Tibial nerve (tissue), 4 donors: ENCODE measurements at regions not wholly inside any gene's neighbourhood (a gene's known extent, or its start where the extent isn't known, plus 50 kb on each side); places are given as distances from the start of the nearest gene placed in this dataset.

Experiments used
- DNase-seq, 2 donors: peaks; one replicate each; pipeline ENCODE4 v3.0.0-alpha.2; 2019; ENCODE audit warnings: low spot score in 2 of 2
- H3K27ac ChIP-seq, 4 donors: fragments of 200-600 bp; sonication (generic) in 3 of 4; one replicate each; pipeline ENCODE4 v1.5.1; 2017 to 2019; ENCODE audit warnings: mild to moderate bottlenecking in 1 of 4
- H3K27me3 ChIP-seq, 2 donors: fragments of 200-600 bp; sonication (generic) in 1 of 2; one replicate each; pipeline versions ENCODE4 v1.5.1 to v1.6.0; 2017 to 2019
- H3K36me3 ChIP-seq, 3 donors: fragments of 200-600 bp; sonication (generic); one replicate each; pipeline ENCODE4 v1.5.1; 2018 to 2019
- H3K4me1 ChIP-seq, 4 donors: fragments of 200-600 bp; sonication (generic) in 3 of 4; one replicate each; pipeline ENCODE4 v1.5.1; 2017 to 2019
- H3K4me3 ChIP-seq, 4 donors: fragments of 200-600 bp; sonication (generic) in 3 of 4; one replicate each; pipeline ENCODE4 v1.5.1; 2017 to 2019; ENCODE audit warnings: mild to moderate bottlenecking in 1 of 4, moderate library complexity in 1 of 4
- H3K9me3 ChIP-seq, 4 donors: fragments of 200-600 bp; sonication (generic) in 3 of 4; one replicate each; pipeline ENCODE4 v1.5.1; 2017 to 2019
- EP300 ChIP-seq, 2 donors: sonication (generic); formaldehyde crosslinking; IDR thresholded peaks; one replicate each; pipeline ENCODE4 v1.6.1; 2017; ENCODE audit warnings: antibody characterized with exemption in 2 of 2, mild to moderate bottlenecking in 1 of 2
- POLR2A ChIP-seq, 2 donors: fragments of 450-650 bp; IDR thresholded peaks; one replicate each; pipeline ENCODE4 v1.6.1; 2017; ENCODE audit warnings: antibody characterized with exemption in 2 of 2, mild to moderate bottlenecking in 2 of 2, moderate library complexity in 2 of 2
- WGBS, 2 donors: methylation state at CpG; one replicate each; pipeline ENCODE4 v1.1.5; 2018; 5-methylcytosine and 5-hydroxymethylcytosine counted together
- TF ChIP-seq, protein P1 (sequence below), 5 experiments: fragments of 200-600 bp in 3 of 5; fragments of 450-650 bp in 2 of 5; sonication (generic) in 3 of 5; IDR thresholded peaks; one replicate each; pipeline ENCODE4 v1.5.1; 2016 to 2019; ENCODE audit warnings: antibody characterized with exemption in 5 of 5, mild to moderate bottlenecking in 3 of 5, moderate library complexity in 2 of 5

DNA sequence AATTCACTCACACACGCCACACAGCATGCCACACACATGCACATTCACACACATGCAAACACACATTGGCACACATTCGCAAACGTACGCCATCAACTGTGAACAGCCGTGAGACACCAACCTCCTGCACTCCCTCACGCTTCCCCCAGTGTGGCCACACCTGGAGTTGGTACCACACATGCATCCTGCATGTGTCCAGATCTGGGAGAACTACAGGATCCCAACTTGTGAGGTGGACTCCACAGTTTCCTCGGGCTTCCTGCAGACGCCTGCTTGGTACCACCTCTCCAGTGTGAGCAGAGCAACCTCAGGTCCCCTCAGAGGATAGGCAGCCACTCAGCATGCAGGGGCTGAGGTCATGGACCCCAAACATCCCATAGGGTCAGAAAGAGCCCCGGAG, 239.0 kb downstream of the EIPR1 start:
- no peaks in the 10 kb centered on the region for H3K27me3 ChIP-seq
- WGBS, 2 donors = 84 to 91% methylated on average over 9 of the region's 9 CpGs
- no peak overlapping the region for H3K4me3 ChIP-seq
- H3K4me1 ChIP-seq = no peaks in the 10 kb centered on the region
- H3K27ac ChIP-seq = no peak overlapping the region
- H3K36me3 ChIP-seq = no peaks in the 10 kb centered on the region
- no peak for DNase-seq
- H3K9me3 ChIP-seq = peaks cover 0 to 16% (median 2%) of the 10 kb centered on the region in 4 donors
- TF ChIP-seq, protein P1, sequence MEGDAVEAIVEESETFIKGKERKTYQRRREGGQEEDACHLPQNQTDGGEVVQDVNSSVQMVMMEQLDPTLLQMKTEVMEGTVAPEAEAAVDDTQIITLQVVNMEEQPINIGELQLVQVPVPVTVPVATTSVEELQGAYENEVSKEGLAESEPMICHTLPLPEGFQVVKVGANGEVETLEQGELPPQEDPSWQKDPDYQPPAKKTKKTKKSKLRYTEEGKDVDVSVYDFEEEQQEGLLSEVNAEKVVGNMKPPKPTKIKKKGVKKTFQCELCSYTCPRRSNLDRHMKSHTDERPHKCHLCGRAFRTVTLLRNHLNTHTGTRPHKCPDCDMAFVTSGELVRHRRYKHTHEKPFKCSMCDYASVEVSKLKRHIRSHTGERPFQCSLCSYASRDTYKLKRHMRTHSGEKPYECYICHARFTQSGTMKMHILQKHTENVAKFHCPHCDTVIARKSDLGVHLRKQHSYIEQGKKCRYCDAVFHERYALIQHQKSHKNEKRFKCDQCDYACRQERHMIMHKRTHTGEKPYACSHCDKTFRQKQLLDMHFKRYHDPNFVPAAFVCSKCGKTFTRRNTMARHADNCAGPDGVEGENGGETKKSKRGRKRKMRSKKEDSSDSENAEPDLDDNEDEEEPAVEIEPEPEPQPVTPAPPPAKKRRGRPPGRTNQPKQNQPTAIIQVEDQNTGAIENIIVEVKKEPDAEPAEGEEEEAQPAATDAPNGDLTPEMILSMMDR (IDR thresholded peaks at IDR 0.05) = no peak
- TF ChIP-seq POLR2A (IDR thresholded peaks at IDR 0.05) = no peak
- TF ChIP-seq EP300 (IDR thresholded peaks at IDR 0.05) = no peak

DNA sequence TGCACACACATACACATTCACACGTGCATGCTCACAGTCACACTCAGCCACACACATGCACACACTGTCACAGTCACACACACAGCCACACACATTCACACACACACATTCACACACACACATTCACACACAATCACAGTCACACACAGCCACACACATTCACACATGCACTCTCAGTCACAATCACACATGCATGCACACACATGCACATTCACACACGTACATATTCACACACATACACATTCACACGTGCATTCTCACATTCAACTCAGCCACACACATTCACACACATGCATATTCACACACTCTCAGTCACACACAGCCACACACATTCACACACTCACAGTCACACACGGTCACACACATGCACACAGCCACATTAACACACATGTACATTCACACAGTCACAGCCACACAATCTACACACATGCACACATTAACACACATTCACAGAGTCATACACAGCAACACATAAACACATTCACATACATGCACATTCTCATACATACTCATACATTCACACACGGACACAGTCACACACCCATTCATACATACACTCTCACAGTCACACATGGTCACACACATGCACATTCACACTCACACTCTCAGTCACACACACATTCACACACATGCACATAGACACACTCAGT, 239.8 kb downstream of the EIPR1 start:
- no peaks in the 10 kb centered on the region for H3K36me3 ChIP-seq
- H3K9me3 ChIP-seq = peaks cover 0 to 24% (median 2%) of the 10 kb centered on the region in 4 donors
- H3K27me3 ChIP-seq = no peaks in the 10 kb centered on the region
- WGBS, 2 donors = 85 to 93% methylated on average over 5 of the region's 5 CpGs
- no peak overlapping the region for H3K4me3 ChIP-seq
- no peaks in the 10 kb centered on the region for H3K4me1 ChIP-seq
- no peak overlapping the region for H3K27ac ChIP-seq
- no peak for DNase-seq
- TF ChIP-seq POLR2A (IDR thresholded peaks at IDR 0.05) (no peak), EP300 (IDR thresholded peaks at IDR 0.05) (no peak)
- TF ChIP-seq, protein P1 (IDR thresholded peaks at IDR 0.05) = no peak

DNA sequence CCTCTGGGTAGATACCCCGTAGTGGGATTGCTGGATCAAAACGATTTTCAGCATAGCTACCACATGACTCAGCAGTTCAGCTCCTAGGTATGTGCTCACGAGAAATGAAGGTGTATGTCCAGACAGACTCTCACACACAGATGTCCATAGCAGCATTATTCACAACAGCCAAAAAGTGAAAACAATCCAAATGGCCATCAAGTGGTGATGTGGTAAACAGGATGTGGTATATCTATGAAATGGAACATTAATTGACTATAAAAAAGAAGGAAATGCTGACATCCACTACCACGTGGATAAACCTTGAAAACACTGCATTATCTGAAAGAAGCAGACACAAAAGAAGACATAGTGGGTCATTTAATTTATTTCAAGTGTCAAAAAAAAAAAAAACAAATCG, 241.9 kb downstream of the EIPR1 start:
- 89 to 91% methylated on average over 5 of the region's 5 CpGs for WGBS, 2 donors
- no peaks in the 10 kb centered on the region for H3K27me3 ChIP-seq
- H3K9me3 ChIP-seq = peaks cover 0 to 30% (median 2%) of the 10 kb centered on the region in 4 donors
- H3K4me3 ChIP-seq = no peak overlapping the region
- TF ChIP-seq EP300 (IDR thresholded peaks at IDR 0.05) = no peak
- TF ChIP-seq, protein P1 (IDR thresholded peaks at IDR 0.05) = no peak
- no peak for TF ChIP-seq POLR2A (IDR thresholded peaks at IDR 0.05)
- DNase-seq = no peak
- no peak overlapping the region for H3K27ac ChIP-seq
- no peaks in the 10 kb centered on the region for H3K36me3 ChIP-seq
- H3K4me1 ChIP-seq = no peaks in the 10 kb centered on the region

DNA sequence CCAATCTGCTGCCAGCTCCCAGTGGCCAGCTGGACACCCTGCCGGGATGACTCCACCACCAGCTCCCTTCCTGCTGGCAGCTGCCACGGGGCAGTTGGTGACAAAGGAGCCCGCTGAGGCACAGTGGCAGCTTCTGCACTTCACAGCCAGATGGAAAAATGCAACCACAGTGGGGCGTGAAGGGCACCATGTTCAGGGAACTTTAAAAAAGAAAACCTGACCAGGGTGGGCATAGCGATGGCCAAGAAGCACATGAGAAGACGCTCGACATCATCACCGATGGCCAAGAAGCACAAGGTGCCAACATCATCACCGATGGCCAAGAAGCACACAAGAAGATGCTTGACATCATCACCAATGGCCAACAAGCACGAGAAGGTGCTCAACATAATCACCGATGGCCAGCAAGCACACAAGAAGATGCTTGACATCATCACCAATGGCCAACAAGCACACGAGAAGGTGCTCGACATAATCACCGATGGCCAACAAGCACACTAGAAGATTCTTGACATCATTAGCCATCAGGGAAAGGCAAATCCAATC, 243.5 kb downstream of the EIPR1 start:
- H3K4me1 ChIP-seq = no peaks in the 10 kb centered on the region
- H3K36me3 ChIP-seq = no peaks in the 10 kb centered on the region
- TF ChIP-seq EP300 (IDR thresholded peaks at IDR 0.05) = no peak
- TF ChIP-seq POLR2A (IDR thresholded peaks at IDR 0.05) = no peak
- TF ChIP-seq, protein P1 (IDR thresholded peaks at IDR 0.05) = no peak
- H3K4me3 ChIP-seq = no peak overlapping the region
- H3K9me3 ChIP-seq = peaks cover 0 to 30% (median 2%) of the 10 kb centered on the region in 4 donors
- no peak for DNase-seq
- WGBS, 2 donors = 91 to 95% methylated on average over 14 of the region's 14 CpGs
- H3K27me3 ChIP-seq = no peaks in the 10 kb centered on the region
- H3K27ac ChIP-seq = no peak overlapping the region

DNA sequence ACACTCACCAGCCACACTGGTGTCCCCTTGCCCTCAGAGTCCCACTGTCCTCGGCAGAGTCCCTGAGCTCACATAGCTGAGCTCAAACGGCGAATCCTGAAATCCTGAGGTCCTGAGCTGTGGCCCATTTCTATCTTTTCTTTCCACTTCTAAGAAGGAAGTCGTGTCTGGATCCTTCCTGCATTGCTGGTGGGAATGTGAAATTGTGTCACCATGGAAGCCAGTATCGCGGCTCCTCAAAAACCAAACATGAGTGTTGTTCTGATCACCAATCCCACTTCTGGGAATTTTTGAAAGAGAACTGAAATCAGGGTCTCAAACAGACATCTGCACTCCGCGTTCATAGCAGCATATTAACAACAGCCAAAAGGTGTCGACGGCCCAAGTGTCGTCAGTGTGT, 244.7 kb downstream of the EIPR1 start:
- WGBS, 2 donors = 76 to 89% methylated on average over 11 of the region's 11 CpGs
- Histone ChIP-seq H3K27me3 (no peaks in the 10 kb centered on the region), H3K9me3 (peaks cover 0 to 30% (median 2%) of the 10 kb centered on the region in 4 donors), H3K4me1 (peaks cover 0 to under 1% (median 0%) of the 10 kb centered on the region in 4 donors), H3K36me3 (no peaks in the 10 kb centered on the region), H3K27ac (no peak overlapping the region), H3K4me3 (no peak overlapping the region)
- no peak for TF ChIP-seq EP300 (IDR thresholded peaks at IDR 0.05)
- TF ChIP-seq POLR2A (IDR thresholded peaks at IDR 0.05) = no peak
- TF ChIP-seq, protein P1 (IDR thresholded peaks at IDR 0.05) = no peak
- DNase-seq = no peak
